H9 (cell line): ENCODE measurements at regions not wholly inside any gene's neighbourhood (a gene's known extent, or its start where the extent isn't known, plus 50 kb on each side); places are given as distances from the start of the nearest gene placed in this dataset.

Source experiments
- DNase-seq: peaks from one replicate; pipeline ENCODE4 v3.0.0-alpha.2; 2017
- H2AFZ ChIP-seq: one replicate; pipeline ENCODE4 v1.6.1; 2013; ENCODE audit warnings: mild to moderate bottlenecking, low read length, control low read depth, moderate library complexity
- H2AK5ac ChIP-seq: 2 replicates; pipeline ENCODE4 v1.6.1; 2013; ENCODE audit warnings: low read length, control low read depth, mixed read lengths; ENCODE audit not compliant: insufficient read length
- H2BK120ac ChIP-seq: one replicate; pipeline ENCODE4 v1.6.1; 2013; ENCODE audit warnings: low read depth, mild to moderate bottlenecking, low read length, control low read depth, inconsistent platforms; ENCODE audit not compliant: poor library complexity, severe bottlenecking
- H2BK12ac ChIP-seq: 2 replicates; pipeline ENCODE4 v1.6.1; 2013; ENCODE audit warnings: low read length, control low read depth, mixed read lengths, low read depth; ENCODE audit not compliant: insufficient read length
- H2BK15ac ChIP-seq: 2 replicates; pipeline ENCODE4 v1.6.1; 2013; ENCODE audit warnings: low read depth, low read length, control low read depth
- H2BK20ac ChIP-seq: one replicate; pipeline ENCODE4 v1.6.1; 2013; ENCODE audit warnings: low read depth, mild to moderate bottlenecking, low read length, control low read depth, inconsistent platforms; ENCODE audit not compliant: poor library complexity, severe bottlenecking
- H2BK5ac ChIP-seq: 2 replicates; pipeline ENCODE4 v1.6.1; 2013; ENCODE audit warnings: low read length, control low read depth, mixed read lengths; ENCODE audit not compliant: insufficient read length
- H3K14ac ChIP-seq: 2 replicates; pipeline ENCODE4 v1.6.1; 2013; ENCODE audit warnings: low read length, control low read depth; ENCODE audit not compliant: insufficient read depth
- H3K18ac ChIP-seq: 2 replicates; pipeline ENCODE4 v1.6.1; 2013; ENCODE audit warnings: low read depth, mild to moderate bottlenecking, mixed read lengths, low read length, control low read depth; ENCODE audit not compliant: insufficient read length
- H3K23ac ChIP-seq: 2 replicates; pipeline ENCODE4 v1.6.1; 2013; ENCODE audit warnings: low read length, control low read depth, mixed read lengths, low read depth; ENCODE audit not compliant: insufficient read length
- H3K23me2 ChIP-seq: 2 replicates; pipeline ENCODE4 v1.6.1; 2013; ENCODE audit warnings: low read depth, mild to moderate bottlenecking, mixed read lengths, low read length, control low read depth; ENCODE audit not compliant: insufficient read length, poor library complexity, severe bottlenecking
- H3K27ac ChIP-seq: 2 replicates; pipeline ENCODE4 v1.5.1; 2013; ENCODE audit warnings: low read length, control low read depth, mixed read lengths, low read depth; ENCODE audit not compliant: insufficient read length
- H3K27me3 ChIP-seq: 2 replicates; pipeline ENCODE4 v1.6.1; 2013; ENCODE audit warnings: low read length, control low read depth, inconsistent platforms; ENCODE audit not compliant: insufficient read depth
- H3K4ac ChIP-seq: 2 replicates; pipeline ENCODE4 v1.6.1; 2013; ENCODE audit warnings: low read depth, mild to moderate bottlenecking, control low read depth, inconsistent platforms, low read length, moderate library complexity
- H3K4me1 ChIP-seq: 2 replicates; pipeline ENCODE4 v1.6.1; 2013; ENCODE audit warnings: low read length, control low read depth, inconsistent platforms; ENCODE audit not compliant: insufficient read depth
- H3K4me2 ChIP-seq: 2 replicates; pipeline ENCODE4 v1.6.1; 2013; ENCODE audit warnings: low read length, control low read depth, mixed read lengths; ENCODE audit not compliant: insufficient read length, insufficient read depth
- H3K56ac ChIP-seq: 2 replicates; pipeline ENCODE4 v1.6.1; 2013; ENCODE audit warnings: low read depth, mild to moderate bottlenecking, mixed read lengths, low read length, control low read depth; ENCODE audit not compliant: insufficient read length
- H3K79me1 ChIP-seq: 2 replicates; pipeline ENCODE4 v1.6.1; 2013; ENCODE audit warnings: low read depth, mild to moderate bottlenecking, moderate library complexity, low read length, control low read depth, inconsistent platforms; ENCODE audit not compliant: insufficient read depth, poor library complexity, severe bottlenecking
- H3K79me2 ChIP-seq: 2 replicates; pipeline ENCODE4 v1.6.1; 2013; ENCODE audit warnings: low read length, control low read depth, inconsistent platforms; ENCODE audit not compliant: insufficient read depth
- H3K9ac ChIP-seq: 2 replicates; pipeline ENCODE4 v1.6.1; 2013; ENCODE audit warnings: low read length, control low read depth, mixed read lengths; ENCODE audit not compliant: insufficient read length; ENCODE audit errors: extremely low read depth
- H3K9me3 ChIP-seq: one replicate; pipeline ENCODE4 v1.6.1; 2013; ENCODE audit warnings: low read depth, low read length, inconsistent platforms; ENCODE audit not compliant: control insufficient read depth
- H3T11ph ChIP-seq: one replicate; pipeline ENCODE4 v1.6.1; 2013; ENCODE audit warnings: mild to moderate bottlenecking, low read length, control low read depth, inconsistent platforms
- H4K20me1 ChIP-seq: one replicate; pipeline ENCODE4 v1.6.1; 2013; ENCODE audit not compliant: control insufficient read depth, insufficient read length, insufficient read depth
- H4K5ac ChIP-seq: 2 replicates; pipeline ENCODE4 v1.6.1; 2013; ENCODE audit warnings: low read depth, mild to moderate bottlenecking, mixed read lengths, low read length, control low read depth; ENCODE audit not compliant: insufficient read length
- H4K8ac ChIP-seq: replicated peaks from 2 replicates; pipeline ENCODE4 v1.6.1; 2013; ENCODE audit warnings: low read length, control low read depth, mixed read lengths, low read depth; ENCODE audit not compliant: insufficient read length
- H4K91ac ChIP-seq: 2 replicates; pipeline ENCODE4 v1.6.1; 2013; ENCODE audit warnings: low read depth, mild to moderate bottlenecking, moderate library complexity, mixed read lengths, low read length, control low read depth; ENCODE audit not compliant: insufficient read length
- H3K27ac Mint-ChIP-seq, 3 experiments: 2 replicates in 2 of 3; 3 replicates in 1 of 3; pipeline ENCODE4 v1.8.0; 2020 to 2021; ENCODE audit warnings: mixed read lengths in 3 of 3, mild to moderate bottlenecking in 1 of 3, moderate library complexity in 1 of 3
- H3K27me3 Mint-ChIP-seq: 2 replicates; pipeline ENCODE4 v1.8.0; 2021; ENCODE audit warnings: low read depth, mild to moderate bottlenecking, moderate library complexity, mixed read lengths
- H3K36me3 Mint-ChIP-seq, 3 experiments: 2 replicates in 2 of 3; 3 replicates in 1 of 3; pipeline ENCODE4 v1.8.0; 2020 to 2021; ENCODE audit warnings: low read depth in 3 of 3, mixed read lengths in 3 of 3; ENCODE audit not compliant: insufficient read depth in 1 of 3
- H3K4me1 Mint-ChIP-seq, 2 experiments: 2 replicates each; pipeline ENCODE4 v1.8.0; 2020; ENCODE audit warnings: mixed read lengths in 2 of 2
- H3K4me3 Mint-ChIP-seq, 2 experiments: 2 replicates in 1 of 2; 3 replicates in 1 of 2; pipeline ENCODE4 v1.8.0; 2020 to 2021; ENCODE audit warnings: mild to moderate bottlenecking in 2 of 2, mixed read lengths in 2 of 2, moderate library complexity in 1 of 2
- H3K9me3 Mint-ChIP-seq, 2 experiments: 2 replicates in 1 of 2; 3 replicates in 1 of 2; pipeline ENCODE4 v1.8.0; 2020; ENCODE audit warnings: mild to moderate bottlenecking in 2 of 2, mixed read lengths in 2 of 2, moderate library complexity in 1 of 2
- WGBS: extraction: QIAGEN DNeasy Blood & Tissue Kit; methylation state at CpG from one replicate; pipeline ENCODE4 v1.1.7; 2013; ENCODE audit warnings: missing lambda C conversion rate, low lambda C conversion rate, mixed read lengths; ENCODE audit not compliant: insufficient read length; ENCODE audit errors: extremely low coverage; 5-methylcytosine and 5-hydroxymethylcytosine counted together
- TF ChIP-seq, protein P1 (sequence below): fragments of 200-600 bp; sonication (generic); conservative IDR thresholded peaks from 3 replicates; pipeline ENCODE4 v1.8.0; 2021; ENCODE audit warnings: antibody characterized with exemption, mild to moderate bottlenecking

DNA sequence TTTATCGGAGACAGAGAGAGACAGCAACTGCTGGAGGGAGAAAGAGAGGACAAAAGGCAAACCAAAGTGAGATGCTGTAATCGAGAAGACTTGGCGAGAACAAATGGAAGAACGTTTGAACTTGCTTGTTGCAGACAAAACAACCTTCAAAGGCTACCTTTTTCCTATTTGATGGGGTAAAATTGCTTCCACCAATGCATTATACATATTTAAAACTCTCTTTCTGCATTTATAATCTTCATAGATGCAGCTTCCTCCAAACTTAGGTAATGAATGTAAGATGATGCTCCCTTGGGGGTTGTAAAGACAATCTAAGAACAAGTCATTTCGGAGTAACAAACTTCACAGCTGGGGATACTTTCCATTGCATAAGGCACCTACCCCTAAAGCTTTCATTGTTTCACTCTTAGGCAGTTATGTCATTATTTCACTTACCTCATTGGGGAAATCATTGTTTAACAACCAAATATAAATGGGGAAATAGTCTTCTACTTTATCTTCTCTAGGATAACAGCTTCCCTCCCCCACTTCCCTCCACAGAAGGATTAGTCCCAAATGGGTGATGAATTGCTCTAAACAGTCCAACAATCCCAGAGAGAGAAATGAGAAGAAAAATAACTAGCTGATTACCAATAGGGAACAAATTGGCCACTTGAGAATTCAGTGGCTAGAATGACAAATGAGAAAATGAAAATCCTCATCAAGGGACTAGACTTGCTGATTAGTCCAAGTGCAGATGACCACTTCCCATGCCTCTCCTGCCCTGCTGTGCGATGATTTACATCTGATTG is 269.8 kb upstream of the ADAMTS9 start:
- Mint-ChIP-seq H3K27ac (no peak overlapping the region), H3K27me3 (no peaks in the 10 kb centered on the region), H3K4me3 (no peak overlapping the region), H3K36me3 (no peaks in the 10 kb centered on the region), H3K4me1 (peaks cover 0 to 8% of the 10 kb centered on the region in 2 experiments; a peak in 2 of 4 replicates), H3K9me3 (no peaks in the 10 kb centered on the region)
- Histone ChIP-seq H2BK5ac (no peak overlapping the region), H4K5ac (no peak overlapping the region), H3K4me1 (no peaks in the 10 kb centered on the region), H3K79me2 (no peaks in the 10 kb centered on the region), H3K27me3 (no peaks in the 10 kb centered on the region), H2BK20ac (no peak overlapping the region), H4K20me1 (no peaks in the 10 kb centered on the region), H3K14ac (no peak overlapping the region), H3K79me1 (no peaks in the 10 kb centered on the region), H4K8ac (no peak overlapping the region), H3K23me2 (no peaks in the 10 kb centered on the region), H3K9ac (no peak overlapping the region), H3K4ac (no peak overlapping the region), H3K4me2 (no peak overlapping the region), H2BK120ac (no peak overlapping the region), H3T11ph (no peak overlapping the region), H2AK5ac (no peak overlapping the region), H3K23ac (no peak overlapping the region), H3K56ac (no peak overlapping the region), H2BK12ac (no peak overlapping the region), H3K18ac (no peak overlapping the region), H3K27ac (no peak overlapping the region), H3K9me3 (no peaks in the 10 kb centered on the region), H2BK15ac (no peak overlapping the region), H4K91ac (no peak overlapping the region), H2AFZ (no peak overlapping the region)
- no CpG with 5 or more reads among the region's 6 CpGs for WGBS
- no peak for DNase-seq
- TF ChIP-seq, protein P1, sequence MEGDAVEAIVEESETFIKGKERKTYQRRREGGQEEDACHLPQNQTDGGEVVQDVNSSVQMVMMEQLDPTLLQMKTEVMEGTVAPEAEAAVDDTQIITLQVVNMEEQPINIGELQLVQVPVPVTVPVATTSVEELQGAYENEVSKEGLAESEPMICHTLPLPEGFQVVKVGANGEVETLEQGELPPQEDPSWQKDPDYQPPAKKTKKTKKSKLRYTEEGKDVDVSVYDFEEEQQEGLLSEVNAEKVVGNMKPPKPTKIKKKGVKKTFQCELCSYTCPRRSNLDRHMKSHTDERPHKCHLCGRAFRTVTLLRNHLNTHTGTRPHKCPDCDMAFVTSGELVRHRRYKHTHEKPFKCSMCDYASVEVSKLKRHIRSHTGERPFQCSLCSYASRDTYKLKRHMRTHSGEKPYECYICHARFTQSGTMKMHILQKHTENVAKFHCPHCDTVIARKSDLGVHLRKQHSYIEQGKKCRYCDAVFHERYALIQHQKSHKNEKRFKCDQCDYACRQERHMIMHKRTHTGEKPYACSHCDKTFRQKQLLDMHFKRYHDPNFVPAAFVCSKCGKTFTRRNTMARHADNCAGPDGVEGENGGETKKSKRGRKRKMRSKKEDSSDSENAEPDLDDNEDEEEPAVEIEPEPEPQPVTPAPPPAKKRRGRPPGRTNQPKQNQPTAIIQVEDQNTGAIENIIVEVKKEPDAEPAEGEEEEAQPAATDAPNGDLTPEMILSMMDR = no peak
